Caki2 (cell line): ENCODE measurements at regions not wholly inside any gene's neighbourhood (a gene's known extent, or its start where the extent isn't known, plus 50 kb on each side); places are given as distances from the start of the nearest gene placed in this dataset.

Experiments used
- DNase-seq: peaks from one replicate; pipeline ENCODE4 v3.0.0-alpha.2; 2015; ENCODE audit warnings: low read depth
- in situ Hi-C: cut with HindIII; loops from 2 replicates; pipeline ENCODE4 v1.10.0; 2016; ENCODE audit warnings: low sequenced_read_pairs, low pct_unique_long_range_greater_than_20kb, mixed read lengths

- DNase-seq: no peak
- in situ Hi-C loops: no loop called here
These were observed 69.3 kb upstream of the HPCAL1 start for GRCh38 chr2:10233131-10234012.

- DNase-seq: no peak
- in situ Hi-C loops: no loop called here
These were observed 68.7 kb upstream of the HPCAL1 start for GRCh38 chr2:10234013-10234306.

GRCh38 chr2:10234409-10235094 lies 68.2 kb upstream of the HPCAL1 start:
- no peak for DNase-seq
- in situ Hi-C loops: no loop called here

DNA sequence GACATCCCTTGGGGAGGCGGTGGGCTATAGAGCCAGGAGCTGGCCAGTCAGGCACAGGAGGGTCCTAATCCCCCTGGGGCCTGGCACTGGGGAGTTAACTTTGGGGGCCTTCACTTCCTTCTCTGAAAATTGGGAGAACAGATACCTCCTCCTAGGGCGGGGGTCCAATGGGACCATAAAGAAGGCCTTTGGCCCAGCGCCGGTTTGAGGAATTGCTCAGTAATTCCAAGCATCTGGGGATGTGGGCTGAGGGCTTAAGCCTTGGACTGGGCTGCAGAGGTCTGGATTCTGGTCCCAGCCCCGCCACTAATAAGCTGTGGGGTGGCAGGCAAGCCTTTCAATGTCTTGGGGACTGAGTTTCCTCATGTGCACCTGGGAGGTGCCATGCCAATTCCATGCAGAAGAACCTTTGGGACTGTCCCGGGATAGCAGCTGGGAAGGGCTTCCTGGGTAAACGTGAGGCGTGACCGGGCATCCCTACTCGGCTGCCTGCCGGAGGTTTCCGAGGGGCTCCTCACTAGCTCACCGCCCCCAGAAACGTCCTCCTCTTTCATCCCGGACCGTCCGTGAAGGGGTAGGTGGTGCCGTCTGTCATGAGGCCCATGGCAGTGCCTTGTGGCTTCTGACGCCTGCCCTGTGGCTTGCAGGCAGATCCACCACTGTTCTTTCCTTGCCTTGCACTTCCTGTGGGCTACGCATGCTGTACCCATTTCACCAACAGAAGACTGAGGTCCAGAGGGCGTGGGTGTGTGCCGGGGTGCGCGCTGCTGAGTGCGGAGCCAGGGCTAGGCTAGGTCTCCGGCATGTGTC lies 67.4 kb upstream of the HPCAL1 start:
- in situ Hi-C loops: no loop called here
- DNase-seq: no peak

- in situ Hi-C loops: no loop called here
- DNase-seq: no peak
These were observed 66.7 kb upstream of the HPCAL1 start for GRCh38 chr2:10235909-10236550.

- in situ Hi-C loops: no loop called here
- DNase-seq: no peak
These were observed 65.9 kb upstream of the HPCAL1 start for GRCh38 chr2:10236571-10237391.

GRCh38 chr2:10237392-10238321 lies 65.0 kb upstream of the HPCAL1 start:
- DNase-seq: no peak
- in situ Hi-C loops: no loop called here

DNA sequence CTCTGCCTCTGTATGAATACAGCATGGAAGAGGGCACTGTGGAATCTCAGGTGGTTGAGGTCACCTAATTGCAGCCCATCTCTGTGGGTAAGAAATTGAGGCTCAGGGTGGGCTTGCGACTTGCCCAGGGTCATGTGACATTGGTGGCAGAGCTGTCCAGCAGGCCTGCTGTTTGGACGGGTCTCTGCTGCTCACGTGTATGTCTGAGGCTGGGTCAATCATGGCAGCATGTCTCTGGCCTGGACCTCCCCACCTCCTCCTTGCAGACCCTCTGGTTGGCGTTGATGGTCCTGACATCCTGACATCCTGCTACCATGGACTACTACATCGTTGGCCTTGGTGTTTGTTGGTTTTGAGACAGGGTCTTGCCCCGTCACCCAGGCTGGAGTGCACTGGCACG lies 64.3 kb upstream of the HPCAL1 start:
- no peak for DNase-seq
- in situ Hi-C loops: no loop called here

GRCh38 chr2:10238991-10239485 lies 63.7 kb upstream of the HPCAL1 start:
- DNase-seq: no peak
- in situ Hi-C loops: no loop called here

- in situ Hi-C loops: no loop called here
These were observed 63.1 kb upstream of the HPCAL1 start for GRCh38 chr2:10239561-10239967.

GRCh38 chr2:10240161-10240681 lies 62.5 kb upstream of the HPCAL1 start:
- in situ Hi-C loops: no loop called here
- no peak for DNase-seq

More at GRCh38 chr2:10239561-10239967, 63.1 kb upstream of the HPCAL1 start:
- DNase-seq: no peak

DNA sequence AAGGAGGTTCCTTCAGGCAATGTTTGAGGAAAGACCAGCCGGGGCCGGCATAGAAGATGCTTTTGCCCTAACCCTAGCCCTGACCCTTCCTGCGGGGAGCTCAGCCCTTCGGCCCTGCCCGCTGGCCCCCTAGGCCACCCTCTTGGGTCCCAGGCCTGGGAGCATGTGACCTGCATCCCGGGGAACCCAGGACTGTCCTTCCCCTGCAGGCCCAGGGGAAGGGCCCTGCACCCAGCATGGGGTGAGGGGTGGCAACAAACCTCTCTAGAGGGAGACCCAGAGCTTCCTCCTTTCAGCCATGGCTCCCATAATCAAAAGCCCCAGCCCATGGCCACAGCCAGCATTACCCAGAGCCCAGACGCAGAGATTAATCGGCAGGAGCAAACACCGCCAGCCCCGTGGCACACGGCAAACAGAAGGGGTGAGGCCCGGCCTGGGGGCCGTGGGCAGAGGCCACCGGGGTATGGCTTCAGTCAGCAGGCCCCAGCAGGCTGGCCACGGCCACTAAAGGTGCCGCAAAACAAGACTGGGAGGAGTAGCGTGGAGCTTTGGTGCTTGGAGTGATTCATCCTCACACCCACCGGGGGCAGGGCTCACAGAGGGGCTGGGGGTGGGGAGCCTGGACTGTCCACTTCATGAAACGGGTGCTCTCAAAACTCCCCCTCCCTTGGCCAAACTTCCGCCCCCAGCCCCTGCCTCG lies 61.6 kb upstream of the HPCAL1 start:
- in situ Hi-C loops: no loop called here
- DNase-seq: no peak

- in situ Hi-C loops: no loop called here
These were observed 60.9 kb upstream of the HPCAL1 start for GRCh38 chr2:10241641-10242430.

GRCh38 chr2:10242451-10242850 lies 60.3 kb upstream of the HPCAL1 start:
- DNase-seq: no peak
- in situ Hi-C loops: no loop called here

More at GRCh38 chr2:10241641-10242430, 60.9 kb upstream of the HPCAL1 start:
- DNase-seq: no peak
